ENCODE measurements at regions not wholly inside any gene's neighbourhood (a gene's known extent, or its start where the extent isn't known, plus 50 kb on each side); places are given as distances from the start of the nearest gene placed in this dataset.

GRCh38 chr2:145108361-145108778, 588.5 kb upstream of the ZEB2 start:
- TF ChIP-seq CTCF (IDR thresholded peaks at IDR 0.05; ENCODE audit: insufficient read depth, low read depth, low read length) (no peak), EZH2 (IDR thresholded peaks at IDR 0.05; ENCODE audit: insufficient read depth, low read length) (no peak)

Data from astrocyte (in vitro differentiated cells and primary cell).